ENCODE measurements at regions not wholly inside any gene's neighbourhood (a gene's known extent, or its start where the extent isn't known, plus 50 kb on each side); places are given as distances from the start of the nearest gene placed in this dataset.

GRCh38 chr2:51404226-51404625 is 372.3 kb upstream of the NRXN1 start:
- no peak for DNase-seq
- Mint-ChIP-seq H3K27ac (no peak overlapping the region), H3K4me3 (no peak overlapping the region), H3K4me1 (no peaks in the 10 kb centered on the region), H3K36me3 (no peaks in the 10 kb centered on the region), H3K27me3 (no peaks in the 10 kb centered on the region), H3K9me3 (peaks cover 10% of the 10 kb centered on the region)
- CTCF ChIA-PET, result no interaction called here

GRCh38 chr2:51401546-51401945 is 369.6 kb upstream of the NRXN1 start:
- no peak for DNase-seq
- H3K9me3 Mint-ChIP-seq, result peaks cover 5% of the 10 kb centered on the region
- H3K4me1 Mint-ChIP-seq, result no peaks in the 10 kb centered on the region
- no peak overlapping the region for H3K4me3 Mint-ChIP-seq
- H3K27me3 Mint-ChIP-seq, result no peaks in the 10 kb centered on the region
- CTCF ChIA-PET, result no interaction called here
- no peaks in the 10 kb centered on the region for H3K36me3 Mint-ChIP-seq
- H3K27ac Mint-ChIP-seq, result no peak overlapping the region

- H3K9me3 Mint-ChIP-seq, result peaks cover 6% of the 10 kb centered on the region
- no peaks in the 10 kb centered on the region for H3K27me3 Mint-ChIP-seq
- H3K36me3 Mint-ChIP-seq, result no peaks in the 10 kb centered on the region
- no peak for DNase-seq
- H3K4me3 Mint-ChIP-seq, result no peak overlapping the region
- CTCF ChIA-PET, result no interaction called here
- no peaks in the 10 kb centered on the region for H3K4me1 Mint-ChIP-seq
- no peak overlapping the region for H3K27ac Mint-ChIP-seq
Observed at GRCh38 chr2:51387235-51387634, 355.3 kb upstream of the NRXN1 start.

GRCh38 chr2:51379997-51380396 is 348.1 kb upstream of the NRXN1 start:
- no peaks in the 10 kb centered on the region for H3K4me1 Mint-ChIP-seq
- peaks cover 14% of the 10 kb centered on the region for H3K9me3 Mint-ChIP-seq
- DNase-seq, result no peak
- H3K27me3 Mint-ChIP-seq, result no peaks in the 10 kb centered on the region
- H3K27ac Mint-ChIP-seq, result no peak overlapping the region
- no peaks in the 10 kb centered on the region for H3K36me3 Mint-ChIP-seq
- no peak overlapping the region for H3K4me3 Mint-ChIP-seq
- CTCF ChIA-PET, result no interaction called here

GRCh38 chr2:51368250-51368649 is 336.3 kb upstream of the NRXN1 start:
- H3K36me3 Mint-ChIP-seq, result no peaks in the 10 kb centered on the region
- H3K27ac Mint-ChIP-seq, result no peak overlapping the region
- H3K27me3 Mint-ChIP-seq, result no peaks in the 10 kb centered on the region
- H3K4me3 Mint-ChIP-seq, result no peak overlapping the region
- no peaks in the 10 kb centered on the region for H3K4me1 Mint-ChIP-seq
- peaks cover 4% of the 10 kb centered on the region for H3K9me3 Mint-ChIP-seq
- CTCF ChIA-PET, result no interaction called here
- DNase-seq, result no peak

GRCh38 chr2:51350100-51350499 is 318.2 kb upstream of the NRXN1 start:
- H3K9me3 Mint-ChIP-seq, result peaks cover 4% of the 10 kb centered on the region
- no peak overlapping the region for H3K27ac Mint-ChIP-seq
- DNase-seq, result no peak
- H3K4me1 Mint-ChIP-seq, result no peaks in the 10 kb centered on the region
- CTCF ChIA-PET, result no interaction called here
- no peak overlapping the region for H3K4me3 Mint-ChIP-seq
- H3K27me3 Mint-ChIP-seq, result no peaks in the 10 kb centered on the region
- H3K36me3 Mint-ChIP-seq, result no peaks in the 10 kb centered on the region

- H3K9me3 Mint-ChIP-seq, result peaks cover 2% of the 10 kb centered on the region
- H3K4me1 Mint-ChIP-seq, result no peaks in the 10 kb centered on the region
- DNase-seq, result no peak
- H3K27me3 Mint-ChIP-seq, result no peaks in the 10 kb centered on the region
- CTCF ChIA-PET, result no interaction called here
- H3K27ac Mint-ChIP-seq, result no peak overlapping the region
- H3K4me3 Mint-ChIP-seq, result no peak overlapping the region
- H3K36me3 Mint-ChIP-seq, result no peaks in the 10 kb centered on the region
Observed at GRCh38 chr2:51344886-51345285, 313.0 kb upstream of the NRXN1 start.

GRCh38 chr2:51335087-51336058 is 303.4 kb upstream of the NRXN1 start:
- Mint-ChIP-seq H3K27ac (no peak overlapping the region), H3K27me3 (no peaks in the 10 kb centered on the region), H3K4me1 (no peaks in the 10 kb centered on the region), H3K9me3 (peaks cover 7% of the 10 kb centered on the region), H3K4me3 (no peak overlapping the region), H3K36me3 (no peaks in the 10 kb centered on the region)
- DNase-seq, result no peak
- CTCF ChIA-PET, result no interaction called here

GRCh38 chr2:51329512-51329911 is 297.6 kb upstream of the NRXN1 start:
- Mint-ChIP-seq H3K4me3 (no peak overlapping the region), H3K27ac (no peak overlapping the region), H3K4me1 (no peaks in the 10 kb centered on the region), H3K36me3 (no peaks in the 10 kb centered on the region), H3K9me3 (peaks cover 10% of the 10 kb centered on the region), H3K27me3 (no peaks in the 10 kb centered on the region)
- CTCF ChIA-PET, result no interaction called here
- no peak for DNase-seq

GRCh38 chr2:51324051-51324450 is 292.1 kb upstream of the NRXN1 start:
- Mint-ChIP-seq H3K27me3 (no peaks in the 10 kb centered on the region), H3K27ac (no peak overlapping the region), H3K4me3 (no peak overlapping the region), H3K4me1 (no peaks in the 10 kb centered on the region), H3K9me3 (peaks cover 11% of the 10 kb centered on the region), H3K36me3 (no peaks in the 10 kb centered on the region)
- no peak for DNase-seq
- CTCF ChIA-PET, result no interaction called here

GRCh38 chr2:51322613-51323012 is 290.7 kb upstream of the NRXN1 start:
- CTCF ChIA-PET, result no interaction called here
- H3K27ac Mint-ChIP-seq, result no peak overlapping the region
- H3K4me3 Mint-ChIP-seq, result no peak overlapping the region
- DNase-seq, result no peak
- H3K36me3 Mint-ChIP-seq, result no peaks in the 10 kb centered on the region
- no peaks in the 10 kb centered on the region for H3K4me1 Mint-ChIP-seq
- H3K9me3 Mint-ChIP-seq, result peaks cover 15% of the 10 kb centered on the region
- H3K27me3 Mint-ChIP-seq, result no peaks in the 10 kb centered on the region

GRCh38 chr2:51304311-51304710 is 272.4 kb upstream of the NRXN1 start:
- H3K27me3 Mint-ChIP-seq, result no peaks in the 10 kb centered on the region
- CTCF ChIA-PET, result no interaction called here
- no peaks in the 10 kb centered on the region for H3K36me3 Mint-ChIP-seq
- DNase-seq, result no peak
- no peak overlapping the region for H3K27ac Mint-ChIP-seq
- H3K4me3 Mint-ChIP-seq, result no peak overlapping the region
- H3K9me3 Mint-ChIP-seq, result peaks cover 3% of the 10 kb centered on the region
- no peaks in the 10 kb centered on the region for H3K4me1 Mint-ChIP-seq

GRCh38 chr2:51301381-51301780 is 269.4 kb upstream of the NRXN1 start:
- CTCF ChIA-PET, result no interaction called here
- Mint-ChIP-seq H3K4me1 (no peaks in the 10 kb centered on the region), H3K27ac (no peak overlapping the region), H3K4me3 (no peak overlapping the region), H3K36me3 (no peaks in the 10 kb centered on the region), H3K9me3 (peaks cover 5% of the 10 kb centered on the region), H3K27me3 (no peaks in the 10 kb centered on the region)
- DNase-seq, result no peak

- Mint-ChIP-seq H3K4me1 (no peaks in the 10 kb centered on the region), H3K27ac (no peak overlapping the region), H3K9me3 (peaks cover 8% of the 10 kb centered on the region)
Observed at GRCh38 chr2:51299370-51299769, 267.4 kb upstream of the NRXN1 start.

GRCh38 chr2:51297488-51297887 is 265.6 kb upstream of the NRXN1 start:
- Mint-ChIP-seq H3K9me3 (peaks cover 10% of the 10 kb centered on the region), H3K4me3 (no peak overlapping the region), H3K27ac (no peak overlapping the region), H3K27me3 (no peaks in the 10 kb centered on the region), H3K36me3 (no peaks in the 10 kb centered on the region), H3K4me1 (no peaks in the 10 kb centered on the region)
- CTCF ChIA-PET, result no interaction called here
- DNase-seq, result no peak

More at GRCh38 chr2:51299370-51299769, 267.4 kb upstream of the NRXN1 start:
- CTCF ChIA-PET, result no interaction called here
- H3K4me3 Mint-ChIP-seq, result no peak overlapping the region
- H3K36me3 Mint-ChIP-seq, result no peaks in the 10 kb centered on the region
- DNase-seq, result no peak
- H3K27me3 Mint-ChIP-seq, result no peaks in the 10 kb centered on the region
